HEK293 (cell line): ENCODE measurements at regions not wholly inside any gene's neighbourhood (a gene's known extent, or its start where the extent isn't known, plus 50 kb on each side); places are given as distances from the start of the nearest gene placed in this dataset.

Experiments used
- CTCF ChIP-seq: fragments of 450-650 bp; formaldehyde crosslinking; IDR thresholded peaks from 2 replicates; pipeline ENCODE4 v1.5.1; 2016; ENCODE audit warnings: missing biosample characterization, missing genetic modification characterization
- PATZ1 ChIP-seq: fragments of 450-650 bp; formaldehyde crosslinking; IDR thresholded peaks from 2 replicates; pipeline ENCODE4 v1.5.1; 2016; ENCODE audit warnings: missing biosample characterization, missing genetic modification characterization
- YY1 ChIP-seq: fragments of 450-650 bp; formaldehyde crosslinking; IDR thresholded peaks from 2 replicates; pipeline ENCODE4 v1.5.1; 2018; ENCODE audit warnings: missing biosample characterization, missing genetic modification characterization
- ZBTB1 ChIP-seq: fragments of 450-650 bp; formaldehyde crosslinking; IDR thresholded peaks from 2 replicates; pipeline ENCODE4 v1.5.1; 2016; ENCODE audit warnings: missing biosample characterization, missing genetic modification characterization
- ZBTB8A ChIP-seq: fragments of 450-650 bp; formaldehyde crosslinking; IDR thresholded peaks from 2 replicates; pipeline ENCODE4 v1.5.1; 2016; ENCODE audit warnings: missing biosample characterization, missing genetic modification characterization
- ZFP37 ChIP-seq: fragments of 450-650 bp; formaldehyde crosslinking; IDR thresholded peaks from 2 replicates; pipeline ENCODE4 v1.5.1; 2016; ENCODE audit warnings: missing biosample characterization, missing genetic modification characterization
- ZNF140 ChIP-seq: fragments of 450-650 bp; formaldehyde crosslinking; IDR thresholded peaks from 2 replicates; pipeline ENCODE4 v1.5.1; 2016; ENCODE audit warnings: missing biosample characterization, missing genetic modification characterization
- ZNF148 ChIP-seq: fragments of 450-650 bp; formaldehyde crosslinking; IDR thresholded peaks from 2 replicates; pipeline ENCODE4 v1.5.0; 2017; ENCODE audit warnings: missing biosample characterization, missing genetic modification characterization, borderline replicate concordance
- ZNF488 ChIP-seq: fragments of 450-650 bp; formaldehyde crosslinking; IDR thresholded peaks from 2 replicates; pipeline ENCODE4 v1.5.1; 2016; ENCODE audit warnings: missing biosample characterization, missing genetic modification characterization
- ZNF555 ChIP-seq: fragments of 450-650 bp; formaldehyde crosslinking; conservative IDR thresholded peaks from 2 replicates; pipeline ENCODE4 v1.5.1; 2017; ENCODE audit warnings: missing biosample characterization, mild to moderate bottlenecking, missing genetic modification characterization, inconsistent platforms
- ZNF76 ChIP-seq: fragments of 450-650 bp; formaldehyde crosslinking; IDR thresholded peaks from 2 replicates; pipeline ENCODE4; 2016; ENCODE audit warnings: low read depth, missing biosample characterization, missing genetic modification characterization, borderline replicate concordance

GRCh38 chr12:58781609-58782008, 138.7 kb downstream of the LRIG3 start:
- TF ChIP-seq CTCF (no peak), ZNF76 (tag by site-specific recombination) (no peak), ZNF148 (tag by site-specific recombination) (no peak), ZBTB1 (tag by site-specific recombination) (no peak), YY1 (tag by site-specific recombination) (no peak), ZFP37 (no peak), ZNF488 (no peak), ZBTB8A (tag by site-specific recombination) (no peak), PATZ1 (no peak), ZNF555 (no peak), ZNF140 (no peak)
